Right kidney (tissue), 1 donor: ENCODE measurements at regions not wholly inside any gene's neighbourhood (a gene's known extent, or its start where the extent isn't known, plus 50 kb on each side); places are given as distances from the start of the nearest gene placed in this dataset.

ENCODE experiments used
- DNase-seq: peaks from one replicate; pipeline ENCODE4 v3.0.0-alpha.2; 2016

DNA sequence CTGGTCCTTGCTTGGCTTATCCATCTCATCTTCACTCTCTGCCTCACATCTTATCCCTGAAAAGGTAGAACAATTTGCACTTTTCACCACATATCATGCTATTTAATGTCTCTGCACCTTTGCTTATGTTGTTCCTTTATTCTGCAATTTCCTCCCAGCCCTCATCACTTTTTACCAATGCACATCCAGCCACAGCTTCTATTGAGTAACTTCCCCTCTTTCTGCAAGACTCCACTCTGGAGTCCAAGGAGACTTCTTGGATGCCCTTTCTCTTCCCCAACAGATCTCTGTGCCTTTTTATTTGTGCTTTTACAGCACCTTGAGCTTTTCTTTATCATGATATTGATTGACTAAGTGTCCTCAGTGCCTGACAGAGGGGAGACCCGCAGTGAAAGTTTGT, 797.1 kb downstream of the VRK1 start:
- no peak for DNase-seq

GRCh38 chr14:97602438-97603117, 805.4 kb downstream of the VRK1 start:
- DNase-seq = no peak

- DNase-seq = no peak
Observed at GRCh38 chr14:97603201-97603600, 806.0 kb downstream of the VRK1 start.

DNA sequence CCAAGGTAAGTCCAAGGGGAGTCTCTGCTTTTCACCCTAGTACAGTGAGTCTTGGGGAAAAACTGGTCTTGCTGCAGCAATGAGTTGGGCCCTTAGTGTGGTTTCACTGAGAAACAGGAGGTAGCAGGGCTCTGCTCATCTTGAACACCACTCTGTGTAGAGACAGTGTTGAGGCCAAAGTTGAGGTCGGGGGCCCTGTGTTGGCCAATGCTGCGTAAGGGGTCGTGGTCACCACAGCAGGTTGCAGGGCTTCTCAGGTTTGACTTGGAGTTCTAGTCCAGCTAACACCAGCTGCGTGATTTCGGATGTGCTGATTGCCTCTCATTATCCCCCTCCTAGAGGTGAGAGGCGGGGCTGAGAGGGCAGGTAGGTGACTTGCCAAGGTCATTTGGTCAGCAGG, 807.5 kb downstream of the VRK1 start:
- DNase-seq = no peak

DNA sequence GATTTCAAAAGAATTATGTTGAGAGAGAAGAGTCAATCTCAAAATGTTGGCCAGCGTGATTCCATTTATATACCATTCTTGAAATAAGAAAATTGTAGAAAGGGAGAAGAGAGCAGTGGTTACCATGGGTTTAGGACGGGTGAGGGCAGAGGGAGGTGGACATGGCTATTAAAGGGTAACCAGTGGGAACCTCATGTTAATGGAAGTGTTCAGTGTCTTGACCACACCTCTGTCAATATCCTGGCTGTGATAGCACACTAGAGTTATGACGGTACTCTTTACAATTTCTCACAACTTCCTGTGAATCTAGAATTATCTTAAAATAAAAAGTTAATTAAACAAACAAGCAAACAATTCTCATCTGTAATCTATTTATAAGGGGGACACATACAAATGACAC, 821.2 kb downstream of the VRK1 start:
- DNase-seq = no peak

GRCh38 chr14:97618917-97619690, 821.9 kb downstream of the VRK1 start:
- no peak for DNase-seq

- DNase-seq = no peak
Observed at GRCh38 chr14:97620066-97620465, 822.9 kb downstream of the VRK1 start.

GRCh38 chr14:97624985-97625384, 827.8 kb downstream of the VRK1 start:
- no peak for DNase-seq

DNA sequence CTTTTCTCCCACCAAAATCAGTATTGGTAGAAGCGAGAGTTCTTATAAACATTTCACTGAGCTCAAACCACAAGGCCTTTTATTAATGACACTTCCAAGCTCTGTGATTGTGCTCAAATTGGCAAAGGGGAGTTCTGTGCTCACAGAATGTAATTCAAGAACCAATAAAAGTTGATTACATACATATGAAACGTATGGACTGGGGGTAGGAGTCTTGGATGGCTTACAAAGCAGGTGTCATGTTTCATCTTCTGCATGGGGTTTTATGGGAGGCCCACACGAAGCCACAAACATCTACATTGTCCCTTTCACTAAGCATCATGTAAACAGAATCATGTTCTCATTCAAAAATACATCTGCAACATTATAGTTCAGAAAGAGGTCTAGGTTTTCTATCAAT, 828.3 kb downstream of the VRK1 start:
- DNase-seq = no peak

DNA sequence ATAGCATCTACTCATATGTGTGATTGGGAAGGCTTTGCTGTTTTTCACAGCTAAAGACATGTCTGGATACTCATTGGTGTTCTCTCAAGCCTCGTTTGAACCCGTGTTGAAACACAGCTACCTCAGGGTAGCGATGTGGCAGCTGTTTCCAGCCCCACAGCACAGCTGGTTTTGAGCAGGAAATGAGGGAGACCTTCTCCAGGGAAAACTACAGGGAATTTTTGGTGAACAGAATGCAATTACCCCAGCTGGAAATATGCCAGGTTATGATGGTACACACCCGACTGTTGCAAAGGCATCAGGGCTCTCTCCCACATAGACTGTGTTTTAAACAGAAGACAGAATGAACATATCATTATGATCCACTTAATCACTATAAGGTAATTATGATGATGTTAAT, 828.9 kb downstream of the VRK1 start:
- no peak for DNase-seq

GRCh38 chr14:97630249-97630648, 833.1 kb downstream of the VRK1 start:
- no peak for DNase-seq

GRCh38 chr14:97633131-97633738, 836.1 kb downstream of the VRK1 start:
- DNase-seq = no peak

DNA sequence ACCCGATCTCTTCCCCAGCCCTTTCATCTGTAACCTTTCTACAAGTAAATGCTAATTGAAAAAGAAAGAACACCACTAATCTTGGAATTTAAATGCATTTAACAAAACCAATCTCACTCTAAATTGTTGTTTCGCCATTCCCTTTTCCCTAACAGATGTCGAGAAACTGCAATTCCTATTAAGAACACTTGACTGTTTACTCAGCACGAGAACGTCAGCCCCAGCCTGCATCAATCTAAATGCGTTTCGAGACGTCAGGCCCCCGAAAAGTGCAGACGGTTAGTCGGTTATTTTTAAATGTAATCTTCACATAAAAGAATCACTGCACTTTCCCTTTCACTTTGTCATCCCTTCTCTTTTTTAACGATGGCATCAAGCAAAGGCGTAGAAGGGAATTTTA, 837.6 kb downstream of the VRK1 start:
- DNase-seq = no peak

DNA sequence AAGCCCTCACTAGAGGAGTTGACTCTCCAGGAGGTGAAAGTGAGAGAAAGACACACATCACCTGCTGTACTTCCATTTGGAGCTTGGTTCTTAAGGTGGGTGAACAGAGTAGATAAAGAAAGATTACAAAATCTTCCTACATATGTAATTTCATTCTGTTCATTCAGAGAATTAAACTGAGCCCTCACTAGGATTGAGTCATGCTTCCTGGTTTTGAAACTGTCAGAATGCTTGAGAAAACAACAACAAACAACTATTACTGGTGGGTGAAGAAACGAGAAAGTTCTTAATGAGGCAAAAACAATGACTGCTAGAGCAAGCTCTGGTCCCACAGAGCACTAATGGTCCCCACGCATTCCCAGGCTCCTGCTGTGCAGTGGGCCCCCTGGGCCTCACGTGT, 841.7 kb downstream of the VRK1 start:
- DNase-seq = no peak

DNA sequence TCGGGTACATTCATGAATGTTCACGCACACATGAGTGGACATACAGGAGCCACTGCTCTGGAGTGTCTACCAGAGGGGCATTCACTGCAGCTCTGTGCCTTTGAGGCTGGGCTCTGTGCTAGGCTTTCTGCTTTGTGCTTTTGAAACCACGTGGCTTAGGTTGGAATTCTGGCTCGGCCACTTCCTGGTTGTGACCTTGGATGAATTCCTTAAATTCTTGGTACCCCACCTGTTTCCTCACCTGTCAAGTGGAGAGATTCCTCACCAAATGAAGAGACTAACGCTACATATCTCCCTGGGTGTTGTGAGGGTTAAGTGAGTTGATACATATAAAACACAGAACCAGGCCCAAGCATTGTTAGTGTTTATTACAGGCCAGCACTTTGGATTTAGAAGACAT, 842.8 kb downstream of the VRK1 start:
- no peak for DNase-seq

DNA sequence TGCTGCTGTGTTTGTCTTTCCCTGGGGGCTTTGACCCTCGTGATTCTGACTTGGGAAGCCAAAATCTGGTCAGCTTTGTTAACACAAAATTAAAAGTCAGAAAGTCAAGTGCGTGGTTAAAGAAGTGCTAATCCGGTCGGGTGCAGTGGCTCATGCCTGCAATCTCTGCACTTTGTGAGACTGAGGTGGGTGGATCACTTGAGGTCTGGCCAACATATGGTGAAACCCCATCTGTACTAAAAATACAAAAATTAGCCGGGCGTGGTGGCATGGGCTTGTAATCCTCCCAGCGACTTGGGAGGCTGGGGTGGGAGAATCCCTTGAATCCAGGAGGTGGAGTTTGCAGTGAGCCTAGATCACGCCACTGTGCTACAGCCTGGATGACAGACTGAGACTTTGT, 844.6 kb downstream of the VRK1 start:
- no peak for DNase-seq

DNA sequence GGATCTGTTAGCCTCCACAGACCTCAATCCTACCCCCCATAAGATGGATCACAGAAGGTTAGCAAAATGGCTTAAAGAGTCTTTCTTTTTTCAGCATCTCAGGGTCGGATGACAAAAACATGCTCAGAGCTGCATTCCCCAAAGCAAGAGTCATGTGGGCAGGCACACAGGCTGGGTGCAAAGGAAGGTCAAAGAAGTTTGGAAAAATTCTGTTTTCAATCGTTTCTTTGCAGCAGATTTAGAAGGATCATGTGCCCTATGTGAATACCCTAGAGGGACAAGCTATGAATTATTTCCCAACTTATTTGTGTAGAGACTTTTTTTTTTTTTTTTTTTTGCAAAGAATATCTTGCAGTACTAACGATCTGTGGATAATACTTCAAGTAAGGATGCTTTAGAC, 845.4 kb downstream of the VRK1 start:
- no peak for DNase-seq

- no peak for DNase-seq
Observed at GRCh38 chr14:97644365-97644764, 847.2 kb downstream of the VRK1 start.

GRCh38 chr14:97649752-97650151, 852.6 kb downstream of the VRK1 start:
- DNase-seq = no peak

- DNase-seq = no peak
Observed at GRCh38 chr14:97655169-97655948, 858.2 kb downstream of the VRK1 start.

GRCh38 chr14:97657609-97658008, 860.4 kb downstream of the VRK1 start:
- no peak for DNase-seq

DNA sequence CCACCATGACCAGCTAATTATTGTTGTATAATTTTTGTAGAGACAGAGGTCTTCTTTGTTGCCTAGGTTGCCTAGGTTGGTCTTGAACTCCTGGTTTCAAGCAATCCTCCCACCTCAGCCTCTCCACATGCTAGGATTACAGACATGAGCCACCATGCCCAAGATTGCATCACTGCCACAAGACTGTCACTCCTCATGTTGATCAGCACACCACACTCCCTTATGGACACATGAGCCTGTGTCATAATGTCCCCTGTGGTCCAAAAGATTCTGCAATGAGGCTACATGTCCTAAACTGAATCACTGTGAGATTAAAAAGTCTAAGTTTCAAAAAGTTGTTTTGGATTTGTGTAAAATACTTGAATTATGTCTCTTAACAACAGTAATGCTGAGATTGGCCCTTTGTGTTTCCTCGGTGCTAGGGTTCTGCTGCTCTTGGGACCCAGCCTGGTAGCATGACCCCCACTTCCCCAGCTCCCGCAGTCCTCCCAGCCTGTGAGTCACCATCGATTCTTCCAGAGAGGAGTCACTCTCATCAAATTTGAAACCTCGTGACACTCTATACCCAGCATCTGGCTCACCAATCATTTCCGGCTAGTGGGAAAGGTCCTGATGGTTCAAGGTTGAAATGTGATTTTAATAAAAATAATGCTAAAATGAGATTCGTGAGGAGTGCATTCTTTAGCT, 890.9 kb downstream of the VRK1 start:
- no peak for DNase-seq
